T-helper 17 cell (primary cell): ENCODE measurements at regions not wholly inside any gene's neighbourhood (a gene's known extent, or its start where the extent isn't known, plus 50 kb on each side); places are given as distances from the start of the nearest gene placed in this dataset.

Experiments
- ATAC-seq: fragments of 150-1000 bp; cut with Tn5 transposase; 2 replicates; pipeline ENCODE4 v1.10.0; 2021; ENCODE audit warnings: mild to moderate bottlenecking, moderate library complexity
- DNase-seq, 3 donors: peaks; one replicate each; pipeline versions ENCODE4 v3.0.0 to v3.0.0-alpha.2; 2020 to 2021
- H3K9me3 ChIP-seq: one replicate; pipeline ENCODE4 v1.7.0; 2013; ENCODE audit warnings: low read length, mild to moderate bottlenecking; ENCODE audit not compliant: control insufficient read depth, poor library complexity, severe bottlenecking
- H3K27ac Mint-ChIP-seq: one replicate; pipeline ENCODE4 v1.8.0; 2022; ENCODE audit warnings: mild to moderate bottlenecking, moderate library complexity, mixed read lengths
- H3K27me3 Mint-ChIP-seq: one replicate; pipeline ENCODE4 v1.8.0; 2022; ENCODE audit warnings: mixed read lengths
- H3K36me3 Mint-ChIP-seq: one replicate; pipeline ENCODE4 v1.8.0; 2022; ENCODE audit warnings: low read depth, mixed read lengths
- H3K4me1 Mint-ChIP-seq: one replicate; pipeline ENCODE4 v1.8.0; 2022; ENCODE audit warnings: mild to moderate bottlenecking, mixed read lengths
- H3K4me3 Mint-ChIP-seq: one replicate; pipeline ENCODE4 v1.8.0; 2022; ENCODE audit warnings: mild to moderate bottlenecking, moderate library complexity, mixed read lengths

DNA sequence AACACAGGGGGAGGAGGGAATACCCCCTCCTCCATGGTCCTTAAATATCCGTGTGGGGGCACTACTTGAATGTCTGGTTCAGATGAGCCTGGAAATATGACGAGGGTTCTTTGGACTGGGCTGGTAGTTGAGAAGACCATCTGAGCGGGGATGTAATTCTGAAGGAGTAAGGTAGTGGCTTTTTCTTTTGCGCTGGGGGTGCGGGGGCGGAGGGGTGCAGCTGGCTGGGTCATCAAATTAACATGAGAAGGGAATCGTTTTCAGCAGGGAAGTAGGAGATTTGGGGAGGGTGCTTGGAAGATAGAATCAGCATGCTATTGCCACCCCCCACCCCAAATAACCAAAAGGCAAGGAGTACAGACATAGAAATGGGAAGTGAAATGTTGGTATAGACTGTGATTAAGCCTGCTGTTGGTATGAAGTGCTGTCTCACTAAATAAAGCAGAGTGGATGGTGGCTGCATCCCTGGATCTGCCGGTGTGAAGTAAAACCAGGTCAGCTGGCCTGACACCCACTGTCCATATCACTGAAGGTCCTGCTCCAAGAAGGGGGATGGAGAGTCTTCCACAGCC lies 121.9 kb upstream of the HSD17B12 start:
- no peaks in the 10 kb centered on the region for H3K9me3 ChIP-seq
- peaks cover 78% of the 10 kb centered on the region for H3K27me3 Mint-ChIP-seq
- DNase-seq (no peak), ATAC-seq (no peak)
- H3K27ac Mint-ChIP-seq = peak overlapping the region; percentile 19
- no peaks in the 10 kb centered on the region for H3K36me3 Mint-ChIP-seq
- no peak overlapping the region for H3K4me3 Mint-ChIP-seq
- peaks cover 5% of the 10 kb centered on the region for H3K4me1 Mint-ChIP-seq

DNA sequence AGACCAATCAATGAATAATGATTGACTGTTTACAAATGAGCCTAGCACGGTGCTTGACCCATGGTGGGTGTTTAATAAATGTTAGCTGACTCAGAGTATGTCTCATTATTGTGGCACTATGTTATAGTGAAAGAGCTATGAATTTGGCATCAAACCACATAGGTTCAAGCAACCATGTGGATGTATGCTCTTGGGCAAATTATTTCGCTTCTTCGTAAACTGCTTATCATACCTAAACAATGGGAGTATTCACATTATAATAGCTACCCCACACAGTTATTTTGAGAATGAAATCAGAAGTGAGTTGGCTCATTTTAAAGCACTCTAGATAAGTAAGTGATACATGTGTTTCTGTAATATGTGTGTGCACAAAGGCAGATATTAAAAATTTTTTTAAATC lies 118.7 kb upstream of the HSD17B12 start:
- ATAC-seq = no peak
- no peaks in the 10 kb centered on the region for H3K9me3 ChIP-seq
- no peaks in the 10 kb centered on the region for H3K36me3 Mint-ChIP-seq

DNA sequence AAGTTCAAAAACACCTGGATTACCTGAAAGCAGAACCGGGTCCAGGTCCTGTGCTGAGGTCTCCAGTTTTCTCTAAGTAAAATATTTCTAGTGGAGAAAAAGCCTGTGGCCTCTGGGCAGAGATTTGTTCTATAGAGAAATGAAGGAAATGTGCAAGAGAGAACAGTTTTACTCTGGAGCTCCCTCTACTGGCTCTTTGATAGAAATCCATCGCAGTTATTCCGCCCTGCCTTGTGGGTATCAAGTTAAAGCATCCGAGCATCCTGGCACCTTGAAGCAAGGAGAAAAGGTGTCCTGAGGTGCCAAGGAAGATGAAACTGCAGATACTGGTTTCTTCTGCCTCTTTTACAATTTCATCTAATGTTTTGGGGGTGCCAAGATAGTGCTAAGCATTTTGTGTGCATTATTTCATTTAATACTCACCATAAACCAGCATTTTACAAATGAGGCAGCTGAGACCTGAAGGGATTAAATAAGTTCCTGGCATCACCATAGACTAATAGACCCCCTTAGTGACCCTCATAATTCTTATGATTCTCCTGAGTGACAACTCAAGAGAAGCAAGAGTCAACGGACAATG lies 113.1 kb upstream of the HSD17B12 start:
- H3K4me1 Mint-ChIP-seq = no peaks in the 10 kb centered on the region
- DNase-seq = no peak
- ATAC-seq = no peak
- peaks cover 75% of the 10 kb centered on the region for H3K27me3 Mint-ChIP-seq
- H3K36me3 Mint-ChIP-seq = no peaks in the 10 kb centered on the region
- no peaks in the 10 kb centered on the region for H3K9me3 ChIP-seq
- H3K27ac Mint-ChIP-seq = no peak overlapping the region
- no peak overlapping the region for H3K4me3 Mint-ChIP-seq

More for the DNA sequence above, 118.7 kb upstream of the HSD17B12 start:
- Mint-ChIP-seq H3K27ac (no peak overlapping the region), H3K27me3 (peaks cover 67% of the 10 kb centered on the region), H3K4me3 (no peak overlapping the region), H3K4me1 (peaks cover 5% of the 10 kb centered on the region)
- no peak for DNase-seq

DNA sequence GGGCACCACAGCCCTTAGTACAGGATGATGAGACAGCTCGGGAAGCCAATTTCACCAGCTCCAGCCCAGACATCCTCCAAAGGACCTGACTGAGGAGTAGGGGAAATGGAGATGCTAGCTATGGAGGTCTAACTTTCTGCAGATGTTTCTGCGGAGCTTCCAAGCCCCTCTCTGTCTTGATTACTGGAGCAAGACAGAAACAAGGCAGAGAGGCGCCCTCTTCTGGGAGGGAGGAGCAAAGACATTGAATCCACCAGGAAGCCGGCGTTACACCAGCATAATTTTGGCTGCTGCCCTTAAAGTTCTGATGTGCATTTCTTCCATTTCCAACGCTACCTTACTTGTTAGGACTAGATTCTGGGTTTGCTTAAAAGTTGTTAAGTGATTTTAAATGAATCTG lies 107.3 kb upstream of the HSD17B12 start:
- Mint-ChIP-seq H3K27me3 (peaks cover 96% of the 10 kb centered on the region), H3K27ac (no peak overlapping the region), H3K4me1 (peaks cover 6% of the 10 kb centered on the region), H3K4me3 (no peak overlapping the region), H3K36me3 (peaks cover 7% of the 10 kb centered on the region)
- no peaks in the 10 kb centered on the region for H3K9me3 ChIP-seq
- ATAC-seq = no peak
- no peak for DNase-seq

DNA sequence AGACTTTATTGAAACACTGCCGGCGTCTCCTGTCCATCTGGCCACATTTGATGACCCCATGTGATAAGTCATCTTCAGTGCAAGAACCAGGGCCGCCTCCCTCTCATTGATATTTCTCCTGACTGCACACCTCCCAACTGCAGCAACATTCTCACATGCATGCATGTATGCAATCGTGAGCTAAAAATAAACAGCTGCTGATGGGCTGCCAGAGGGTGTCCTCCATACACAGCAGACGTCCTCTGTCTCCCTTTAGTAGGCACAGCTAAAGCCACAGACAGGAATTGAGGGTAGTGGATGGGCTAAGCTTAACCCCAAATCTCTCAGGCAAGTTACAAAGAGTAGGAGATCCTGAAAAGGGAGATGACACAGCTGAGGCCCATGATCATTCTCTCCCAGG lies 106.7 kb upstream of the HSD17B12 start:
- no peak overlapping the region for H3K27ac Mint-ChIP-seq
- peaks cover 96% of the 10 kb centered on the region for H3K27me3 Mint-ChIP-seq

DNA sequence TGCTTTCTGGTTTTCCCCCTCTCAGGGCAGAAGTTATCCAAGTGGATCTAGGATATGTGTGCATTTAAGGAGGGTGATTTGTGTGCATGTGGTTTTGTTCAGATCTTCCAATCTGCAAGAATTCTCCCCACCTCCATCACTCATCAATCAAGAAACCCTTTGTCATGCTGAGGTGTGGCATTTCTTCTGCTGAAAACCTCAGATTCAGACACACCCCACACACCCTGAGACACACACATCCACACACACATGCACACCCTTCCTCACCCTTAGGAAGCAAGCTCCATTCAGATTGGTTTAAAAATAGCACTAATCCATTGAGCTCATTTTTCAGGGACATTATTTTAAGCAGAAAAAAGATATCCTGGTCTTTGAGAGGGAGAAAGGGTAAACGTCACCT lies 106.1 kb upstream of the HSD17B12 start:
- H3K27me3 Mint-ChIP-seq = peaks cover 93% of the 10 kb centered on the region
- H3K36me3 Mint-ChIP-seq = peaks cover 7% of the 10 kb centered on the region
- DNase-seq (no peak), ATAC-seq (no peak)
- H3K4me1 Mint-ChIP-seq = peaks cover 6% of the 10 kb centered on the region
- no peak overlapping the region for H3K27ac Mint-ChIP-seq
- no peaks in the 10 kb centered on the region for H3K9me3 ChIP-seq
- no peak overlapping the region for H3K4me3 Mint-ChIP-seq

More for the DNA sequence above, 106.7 kb upstream of the HSD17B12 start:
- DNase-seq (no peak), ATAC-seq (no peak)
- peaks cover 7% of the 10 kb centered on the region for H3K36me3 Mint-ChIP-seq
- peaks cover 6% of the 10 kb centered on the region for H3K4me1 Mint-ChIP-seq
- H3K4me3 Mint-ChIP-seq = no peak overlapping the region
- no peaks in the 10 kb centered on the region for H3K9me3 ChIP-seq

DNA sequence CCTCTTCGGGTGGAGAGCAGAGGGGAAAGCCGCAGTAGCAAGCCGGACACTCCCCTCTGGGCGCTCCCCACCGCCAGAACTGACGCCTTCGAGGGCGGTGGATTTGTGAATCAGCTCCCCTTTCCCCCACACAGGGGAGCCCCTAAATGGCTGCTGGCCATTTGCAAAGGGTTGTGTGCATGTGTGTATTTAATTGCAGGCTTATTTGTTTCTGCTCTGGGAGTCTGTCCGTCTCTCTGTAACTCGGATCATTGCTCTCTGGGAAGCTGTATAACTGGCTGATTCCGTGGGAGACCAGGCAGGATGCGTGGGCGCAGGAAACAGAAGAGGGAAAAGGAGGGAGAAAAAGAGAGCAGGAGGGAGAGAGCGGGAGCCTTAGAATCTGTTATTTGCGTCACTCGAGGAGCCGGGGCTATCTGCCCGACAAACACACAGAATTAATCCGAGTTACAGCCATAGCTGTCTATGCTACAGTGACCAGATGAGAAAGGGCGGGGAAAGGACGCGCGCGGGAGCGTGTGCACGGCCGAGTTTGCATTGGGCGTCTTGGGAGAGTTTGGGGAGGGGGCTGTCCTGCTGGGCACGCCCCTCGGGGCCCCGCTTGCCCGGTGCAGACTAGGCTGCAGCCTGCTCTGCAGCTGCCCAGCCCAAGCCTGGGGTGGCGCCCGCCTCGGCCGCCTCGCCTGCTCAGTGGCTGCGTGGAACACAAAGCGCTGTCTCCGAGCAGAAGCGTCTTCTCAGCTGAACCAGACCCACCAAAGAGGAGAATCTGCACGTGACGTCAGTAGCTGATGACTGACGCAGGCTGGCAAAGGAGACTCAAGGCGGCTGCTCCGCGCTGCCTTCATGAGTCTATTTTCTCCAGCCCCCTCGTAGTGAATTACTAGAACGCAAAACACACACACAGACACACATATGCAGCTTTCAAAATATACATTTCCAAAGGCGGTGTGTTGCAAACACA lies 105.3 kb upstream of the HSD17B12 start:
- H3K9me3 ChIP-seq = no peaks in the 10 kb centered on the region
- no peak overlapping the region for H3K27ac Mint-ChIP-seq
- peaks cover 7% of the 10 kb centered on the region for H3K36me3 Mint-ChIP-seq
- ATAC-seq (peak; percentile 41), DNase-seq (no peak)
- peaks cover 93% of the 10 kb centered on the region for H3K27me3 Mint-ChIP-seq
- H3K4me3 Mint-ChIP-seq = peak overlapping the region; percentile 4
- peaks cover 10% of the 10 kb centered on the region for H3K4me1 Mint-ChIP-seq

DNA sequence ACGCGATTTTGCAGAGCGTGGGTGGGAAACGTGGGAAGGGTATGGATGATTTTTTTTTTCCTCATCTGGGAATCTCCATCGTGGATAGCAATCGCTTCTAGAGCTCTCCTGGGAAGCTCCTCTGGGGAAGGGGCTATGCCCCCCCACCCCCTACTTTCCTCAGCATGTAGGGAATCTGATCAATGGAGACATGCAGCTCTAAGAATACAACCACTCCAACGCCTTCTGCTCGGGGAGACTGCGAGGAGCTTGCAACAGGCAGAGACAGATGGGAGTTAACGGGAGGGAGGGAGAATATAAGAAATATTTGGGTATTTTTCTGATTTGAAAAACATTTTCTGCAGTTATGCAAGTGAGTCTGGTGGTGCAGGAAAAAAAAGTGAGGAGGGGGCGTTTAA lies 104.6 kb upstream of the HSD17B12 start:
- peak overlapping the region; percentile 46 for H3K4me3 Mint-ChIP-seq
- H3K27me3 Mint-ChIP-seq = peaks cover 93% of the 10 kb centered on the region
- no peak overlapping the region for H3K27ac Mint-ChIP-seq
- peaks cover 17% of the 10 kb centered on the region for H3K4me1 Mint-ChIP-seq
- DNase-seq = no peak
- no peaks in the 10 kb centered on the region for H3K9me3 ChIP-seq
- no peak for ATAC-seq
- H3K36me3 Mint-ChIP-seq = peaks cover 9% of the 10 kb centered on the region

DNA sequence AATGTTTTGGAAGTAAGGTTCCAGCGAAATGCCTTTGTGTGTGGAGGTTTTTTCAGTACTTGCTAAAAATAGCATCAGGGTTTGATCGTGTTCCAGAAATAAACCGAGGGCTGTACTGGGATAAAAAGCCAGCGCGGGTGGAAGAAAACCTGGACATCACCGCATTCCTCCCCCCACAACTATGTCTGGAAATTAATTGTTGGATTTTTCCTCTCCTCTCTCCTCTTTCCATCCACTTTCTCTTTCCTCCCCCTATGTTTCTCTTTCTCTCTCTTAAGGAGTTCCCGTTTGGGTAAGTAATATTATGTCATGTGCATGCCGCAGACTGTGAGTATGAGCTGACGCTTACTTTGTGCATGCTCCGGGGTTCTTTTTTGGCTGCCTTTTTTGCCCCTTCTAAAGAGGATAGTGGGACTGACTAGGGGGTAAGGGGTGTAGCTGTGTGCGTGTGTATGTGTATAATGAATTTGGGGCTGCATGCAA lies 104.2 kb upstream of the HSD17B12 start:
- H3K9me3 ChIP-seq = no peaks in the 10 kb centered on the region

DNA sequence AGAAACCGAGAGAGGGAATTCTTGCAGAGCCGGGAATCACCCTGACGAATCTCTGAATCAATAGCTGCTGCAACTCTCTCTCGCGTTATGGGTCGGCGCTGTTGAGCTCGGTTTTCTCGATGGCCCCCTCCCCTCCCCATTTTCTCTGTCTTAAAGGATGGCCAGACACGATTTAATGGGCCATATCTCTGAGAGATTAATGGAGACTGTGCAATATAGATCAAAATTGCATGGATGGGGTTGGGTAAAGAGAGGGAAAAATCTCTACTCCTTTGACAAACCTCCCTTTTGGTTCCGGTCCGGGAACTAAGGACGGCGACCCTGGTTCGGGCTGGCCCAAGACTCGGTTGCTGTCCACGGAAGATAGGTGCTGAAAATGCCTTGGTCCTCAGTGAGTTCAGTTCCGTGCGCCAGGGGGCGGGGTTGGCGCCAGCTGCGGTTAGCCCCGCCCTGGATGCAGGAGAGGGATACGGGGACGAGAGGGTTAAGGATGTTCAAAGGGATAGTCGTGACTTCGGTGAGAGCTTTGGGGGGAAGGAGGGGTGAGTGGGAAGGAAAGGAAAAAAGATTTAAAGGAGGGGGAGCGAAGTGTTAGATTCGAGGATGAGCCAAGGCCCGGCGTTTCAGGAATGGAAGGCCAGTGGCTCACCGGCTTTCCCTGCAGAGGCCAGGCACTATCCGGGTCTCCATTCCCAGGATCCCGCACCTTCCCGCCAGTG lies 103.6 kb upstream of the HSD17B12 start:
- Mint-ChIP-seq H3K4me1 (peaks cover 17% of the 10 kb centered on the region), H3K36me3 (peaks cover 9% of the 10 kb centered on the region), H3K27ac (no peak overlapping the region), H3K27me3 (peaks cover 91% of the 10 kb centered on the region), H3K4me3 (no peak overlapping the region)
- no peaks in the 10 kb centered on the region for H3K9me3 ChIP-seq
- DNase-seq (no peak), ATAC-seq (no peak)

More for the DNA sequence above, 104.2 kb upstream of the HSD17B12 start:
- no peak for DNase-seq
- no peak overlapping the region for H3K4me3 Mint-ChIP-seq
- H3K27me3 Mint-ChIP-seq = peaks cover 91% of the 10 kb centered on the region
- H3K36me3 Mint-ChIP-seq = peaks cover 9% of the 10 kb centered on the region
- ATAC-seq = no peak
- H3K27ac Mint-ChIP-seq = no peak overlapping the region
- H3K4me1 Mint-ChIP-seq = peaks cover 17% of the 10 kb centered on the region

DNA sequence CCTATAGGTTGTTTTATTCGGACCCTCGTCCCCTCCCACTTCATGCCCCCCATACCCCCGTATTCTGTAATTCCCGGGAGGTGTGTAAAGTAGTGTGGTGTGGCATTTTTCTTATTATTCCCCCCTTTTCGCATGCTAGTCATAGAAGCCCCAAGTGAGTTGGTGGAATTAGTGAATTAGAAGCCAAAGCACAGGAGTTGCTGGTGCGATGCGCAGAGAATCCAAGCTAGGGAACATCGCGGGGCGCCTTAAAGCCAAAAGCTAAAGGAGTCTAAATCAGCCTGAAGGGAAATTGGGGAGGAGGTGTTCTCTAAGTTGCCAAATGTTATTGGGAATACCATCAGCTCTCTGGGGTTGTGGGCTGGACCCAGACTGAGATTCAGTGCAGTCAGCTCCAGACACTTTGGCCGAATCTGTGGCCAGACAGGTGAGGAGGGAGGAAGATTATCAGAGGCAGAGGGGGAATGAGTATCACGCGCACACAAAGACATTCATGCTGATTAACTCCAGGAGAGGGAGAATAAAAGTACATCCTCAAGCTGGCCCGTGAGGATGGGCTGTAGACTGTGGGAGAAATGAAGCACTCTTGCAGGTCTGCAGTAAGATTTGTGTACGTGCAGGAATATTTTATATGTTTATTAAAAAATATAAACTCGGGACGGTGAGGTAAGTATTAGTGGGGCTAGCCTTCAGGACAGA lies 102.8 kb upstream of the HSD17B12 start:
- Mint-ChIP-seq H3K4me1 (peaks cover 17% of the 10 kb centered on the region), H3K4me3 (peak overlapping the region; percentile 81)

DNA sequence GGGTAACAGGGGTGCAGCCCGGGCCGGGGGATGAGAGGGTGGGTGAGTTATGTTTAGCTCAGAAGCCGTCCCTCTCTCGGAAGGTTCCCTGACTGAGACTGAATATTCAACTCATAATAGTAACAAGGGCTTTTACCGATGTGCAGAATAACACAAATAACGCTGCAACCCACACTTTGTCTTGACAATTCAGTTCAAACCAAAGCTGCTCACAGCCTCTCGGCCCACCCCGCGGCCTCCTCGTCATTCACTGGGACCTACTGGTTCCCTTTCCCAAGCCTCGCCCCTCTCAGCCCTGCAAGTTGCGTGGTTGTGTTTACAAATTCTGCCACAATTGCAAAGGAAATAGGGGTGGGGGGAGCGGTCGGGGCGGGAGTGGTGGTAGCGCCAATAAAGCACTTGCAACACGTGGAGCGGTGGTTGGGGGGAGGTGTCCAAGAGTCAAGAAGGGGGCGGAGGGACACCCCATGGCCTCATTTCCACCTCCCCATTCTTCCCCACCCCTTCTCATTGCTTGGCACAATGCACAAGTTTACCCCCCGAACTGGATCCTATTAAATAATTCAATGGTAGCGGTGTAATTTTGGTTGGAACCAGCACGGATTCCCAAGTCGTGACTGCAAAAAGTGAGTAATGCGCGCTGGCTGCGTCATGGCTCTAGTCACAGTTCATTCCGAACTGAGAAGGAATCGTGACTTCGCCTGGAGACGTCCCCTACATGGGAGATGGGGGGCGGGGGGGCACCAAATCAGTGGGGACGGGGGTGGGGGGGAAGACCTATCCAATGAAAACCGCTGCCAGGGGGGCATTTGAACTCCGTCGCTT lies 102.0 kb upstream of the HSD17B12 start:
- no peak for ATAC-seq
- H3K4me1 Mint-ChIP-seq = peaks cover 17% of the 10 kb centered on the region
- H3K36me3 Mint-ChIP-seq = peaks cover 9% of the 10 kb centered on the region
- peak overlapping the region; percentile 81 for H3K4me3 Mint-ChIP-seq
- no peaks in the 10 kb centered on the region for H3K9me3 ChIP-seq
- no peak overlapping the region for H3K27ac Mint-ChIP-seq
- H3K27me3 Mint-ChIP-seq = peaks cover 91% of the 10 kb centered on the region
- DNase-seq = no peak

More for the DNA sequence above, 102.8 kb upstream of the HSD17B12 start:
- DNase-seq (no peak), ATAC-seq (no peak)
- H3K9me3 ChIP-seq = no peaks in the 10 kb centered on the region
- H3K36me3 Mint-ChIP-seq = peaks cover 9% of the 10 kb centered on the region
- peaks cover 91% of the 10 kb centered on the region for H3K27me3 Mint-ChIP-seq
- no peak overlapping the region for H3K27ac Mint-ChIP-seq
